Esophagus squamous epithelium (tissue), 4 donors: ENCODE measurements at regions not wholly inside any gene's neighbourhood (a gene's known extent, or its start where the extent isn't known, plus 50 kb on each side); places are given as distances from the start of the nearest gene placed in this dataset.

Source experiments
- POLR2A ChIP-seq, 4 donors: fragments of 450-650 bp; IDR thresholded peaks; one replicate each; pipeline ENCODE4 v1.6.1; 2017; ENCODE audit warnings: antibody characterized with exemption in 4 of 4, mild to moderate bottlenecking in 4 of 4, moderate library complexity in 3 of 4
- TF ChIP-seq, protein P1 (sequence below), 6 experiments: fragments of 450-650 bp in 4 of 6; fragments of 200-600 bp in 2 of 6; sonication (generic) in 2 of 6; IDR thresholded peaks; one replicate each; pipeline ENCODE4 v1.5.1; 2016 to 2019; ENCODE audit warnings: antibody characterized with exemption in 6 of 6, mild to moderate bottlenecking in 4 of 6, moderate library complexity in 4 of 6

DNA sequence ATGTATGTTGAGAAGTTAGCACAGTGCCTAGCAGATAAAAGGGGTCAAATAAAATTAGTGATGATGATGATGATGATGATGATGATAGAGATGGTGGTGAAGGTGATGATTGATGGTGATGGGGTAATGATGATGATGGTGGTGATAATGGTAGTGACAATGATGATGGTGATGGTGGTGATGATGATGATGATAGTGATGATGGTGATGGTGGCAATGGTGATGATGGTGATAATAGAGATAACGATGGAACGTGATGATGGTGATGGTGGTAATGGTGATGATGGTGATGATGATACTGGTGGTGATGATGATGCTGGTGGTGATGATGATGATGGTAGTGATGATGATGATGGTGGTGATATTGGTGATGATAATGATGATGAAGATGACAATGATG is 223.7 kb downstream of the FOXL1 start:
- TF ChIP-seq, protein P1, sequence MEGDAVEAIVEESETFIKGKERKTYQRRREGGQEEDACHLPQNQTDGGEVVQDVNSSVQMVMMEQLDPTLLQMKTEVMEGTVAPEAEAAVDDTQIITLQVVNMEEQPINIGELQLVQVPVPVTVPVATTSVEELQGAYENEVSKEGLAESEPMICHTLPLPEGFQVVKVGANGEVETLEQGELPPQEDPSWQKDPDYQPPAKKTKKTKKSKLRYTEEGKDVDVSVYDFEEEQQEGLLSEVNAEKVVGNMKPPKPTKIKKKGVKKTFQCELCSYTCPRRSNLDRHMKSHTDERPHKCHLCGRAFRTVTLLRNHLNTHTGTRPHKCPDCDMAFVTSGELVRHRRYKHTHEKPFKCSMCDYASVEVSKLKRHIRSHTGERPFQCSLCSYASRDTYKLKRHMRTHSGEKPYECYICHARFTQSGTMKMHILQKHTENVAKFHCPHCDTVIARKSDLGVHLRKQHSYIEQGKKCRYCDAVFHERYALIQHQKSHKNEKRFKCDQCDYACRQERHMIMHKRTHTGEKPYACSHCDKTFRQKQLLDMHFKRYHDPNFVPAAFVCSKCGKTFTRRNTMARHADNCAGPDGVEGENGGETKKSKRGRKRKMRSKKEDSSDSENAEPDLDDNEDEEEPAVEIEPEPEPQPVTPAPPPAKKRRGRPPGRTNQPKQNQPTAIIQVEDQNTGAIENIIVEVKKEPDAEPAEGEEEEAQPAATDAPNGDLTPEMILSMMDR (IDR thresholded peaks at IDR 0.05) = no peak
- TF ChIP-seq POLR2A (IDR thresholded peaks at IDR 0.05) = no peak
